Panc1 (cell line): ENCODE measurements at regions not wholly inside any gene's neighbourhood (a gene's known extent, or its start where the extent isn't known, plus 50 kb on each side); places are given as distances from the start of the nearest gene placed in this dataset.

ENCODE experiments used
- ATAC-seq: fragments of 200-7000 bp; cut with Tn5 transposase; 2 replicates; pipeline ENCODE4 v1.9.1; 2020; ENCODE audit warnings: mild to moderate bottlenecking, moderate library complexity
- BruUV-seq: library from RNA; stranded (reverse); fragments of 400-500 nt; replicated peaks from 2 replicates; lab custom pipeline; 2021; lab: Mats Ljungman, UMichigan
- CTCF ChIA-PET: fragments of 300-600 bp; sonication (Branson Sonifier 250); formaldehyde crosslinking; loops from one replicate; lab custom pipeline; 2022; ENCODE audit warnings: antibody characterized with exemption; lab: Charles Lee
- POLR2A ChIA-PET: fragments of 300-600 bp; sonication (Branson Sonifier 250); formaldehyde crosslinking; loops from one replicate; lab custom pipeline; 2022; ENCODE audit warnings: antibody characterized with exemption; lab: Charles Lee
- DNase-seq: peaks from one replicate; pipeline ENCODE4 v3.0.0-alpha.2; 2010; ENCODE audit warnings: low read depth, low spot score
- H3K27ac ChIP-seq: 2 replicates; pipeline ENCODE4 v1.5.1; 2011; ENCODE audit warnings: mild to moderate bottlenecking, low read length, inconsistent platforms
- H3K27me3 ChIP-seq: fragments of 200-500 bp; sonication (Bioruptor generic); 2 replicates; pipeline ENCODE4 v1.6.0; 2014; ENCODE audit warnings: low read length, inconsistent platforms; ENCODE audit not compliant: control insufficient read depth, insufficient read depth
- H3K36me3 ChIP-seq: fragments of 200-500 bp; sonication (Bioruptor generic); 2 replicates; pipeline ENCODE4 v1.5.1; 2014; ENCODE audit warnings: inconsistent platforms, mild to moderate bottlenecking, low read length, moderate library complexity; ENCODE audit not compliant: control insufficient read depth, insufficient read depth
- H3K4me1 ChIP-seq: 2 replicates; pipeline ENCODE4 v1.5.1; 2011; ENCODE audit warnings: inconsistent platforms, mild to moderate bottlenecking, low read length, moderate library complexity; ENCODE audit not compliant: control insufficient read depth, insufficient read depth
- H3K4me3 ChIP-seq, 2 experiments: 2 replicates each; pipeline ENCODE4 v1.5.1; 2011 to 2012; ENCODE audit warnings: low read depth in 2 of 2, low read length in 2 of 2, mild to moderate bottlenecking in 2 of 2, inconsistent platforms in 1 of 2, moderate library complexity in 1 of 2
- H3K9me3 ChIP-seq: fragments of 200-500 bp; sonication (Bioruptor generic); 2 replicates; pipeline ENCODE4 v1.5.1; 2014; ENCODE audit warnings: low read depth, mild to moderate bottlenecking, inconsistent platforms, low read length, moderate library complexity; ENCODE audit not compliant: control insufficient read depth, insufficient read depth
- CTCF ChIP-seq: fragments of 450-650 bp; IDR thresholded peaks from 2 replicates; pipeline ENCODE4 v1.5.1; 2017; ENCODE audit warnings: mild to moderate bottlenecking
- POLR2AphosphoS5 ChIP-seq: IDR thresholded peaks from 2 replicates; pipeline ENCODE4 v1.6.1; 2012; ENCODE audit warnings: mild to moderate bottlenecking, low read depth, low read length, moderate library complexity
- REST ChIP-seq, 2 experiments: IDR thresholded peaks; 2 replicates each; pipeline ENCODE4 v1.6.1; 2011 to 2012; ENCODE audit warnings: low read depth in 2 of 2, control low read depth in 1 of 2, low read length in 1 of 2, mild to moderate bottlenecking in 1 of 2, moderate library complexity in 1 of 2; ENCODE audit not compliant: insufficient read depth in 1 of 2
- SIN3A ChIP-seq: IDR thresholded peaks from 2 replicates; pipeline ENCODE4 v1.6.1; 2012; ENCODE audit warnings: low read depth, mild to moderate bottlenecking, low read length, moderate library complexity, borderline replicate concordance; ENCODE audit not compliant: insufficient read depth
- TCF7L2 ChIP-seq: IDR thresholded peaks from 2 replicates; pipeline ENCODE4 v1.6.1; 2011; ENCODE audit warnings: mild to moderate bottlenecking, low read depth, low read length, inconsistent platforms
- in situ Hi-C: cut with HindIII; loops from 2 replicates; pipeline ENCODE4 v1.10.0; 2016; ENCODE audit warnings: low sequenced_read_pairs, low pct_unique_long_range_greater_than_20kb
- intact Hi-C: fragments of 100-400 bp; cut with micrococcal nuclease; formaldehyde crosslinking; loops from one replicate; pipeline ENCODE4 v1.10.0; 2022; ENCODE audit not compliant: unreplicated experiment

GRCh38 chr10:56231436-56231835 lies 129.6 kb downstream of the ZWINT start:
- H3K4me3 ChIP-seq: no peak overlapping the region
- no peaks in the 10 kb centered on the region for H3K36me3 ChIP-seq
- DNase-seq: no peak
- CTCF ChIA-PET: no interaction called here
- no peak overlapping the region for H3K27ac ChIP-seq
- in situ Hi-C loops: no loop called here
- H3K27me3 ChIP-seq: no peaks in the 10 kb centered on the region
- no TSS peak for BruUV-seq
- TF ChIP-seq TCF7L2 (no peak), CTCF (no peak), POLR2AphosphoS5 (no peak), SIN3A (no peak), REST (IDR thresholded peaks at IDR 0.05; ENCODE audit: insufficient read depth in 1 of 2, low read depth in 2 of 2, low read length in 1 of 2) (no peak)
- no peaks in the 10 kb centered on the region for H3K4me1 ChIP-seq
- POLR2A ChIA-PET: no interaction called here
- no peaks in the 10 kb centered on the region for H3K9me3 ChIP-seq
- peak; percentile 60; the same call in 1 of the 2 replicates for ATAC-seq
- intact Hi-C loops: no loop called here

- H3K4me1 ChIP-seq: no peaks in the 10 kb centered on the region
- ChIA-PET POLR2A (no interaction called here), CTCF (no interaction called here)
- intact Hi-C loops (no loop called here), in situ Hi-C loops (no loop called here)
- H3K36me3 ChIP-seq: no peaks in the 10 kb centered on the region
- no TSS peak for BruUV-seq
- ATAC-seq: no peak
- no peak for DNase-seq
- H3K4me3 ChIP-seq: no peak overlapping the region
- TF ChIP-seq CTCF (no peak), TCF7L2 (no peak), REST (IDR thresholded peaks at IDR 0.05; ENCODE audit: insufficient read depth in 1 of 2, low read depth in 2 of 2, low read length in 1 of 2) (no peak), POLR2AphosphoS5 (no peak), SIN3A (no peak)
- H3K27me3 ChIP-seq: no peaks in the 10 kb centered on the region
- no peak overlapping the region for H3K27ac ChIP-seq
- H3K9me3 ChIP-seq: no peaks in the 10 kb centered on the region
Measured at GRCh38 chr10:56222237-56222636, 138.8 kb downstream of the ZWINT start.
